Esophagus squamous epithelium (tissue), 4 donors: ENCODE measurements at regions not wholly inside any gene's neighbourhood (a gene's known extent, or its start where the extent isn't known, plus 50 kb on each side); places are given as distances from the start of the nearest gene placed in this dataset.

Experiments used
- POLR2A ChIP-seq, 4 donors: fragments of 450-650 bp; IDR thresholded peaks; one replicate each; pipeline ENCODE4 v1.6.1; 2017; ENCODE audit warnings: antibody characterized with exemption in 4 of 4, mild to moderate bottlenecking in 4 of 4, moderate library complexity in 3 of 4
- TF ChIP-seq, protein P1 (sequence below), 6 experiments: fragments of 450-650 bp in 4 of 6; fragments of 200-600 bp in 2 of 6; sonication (generic) in 2 of 6; IDR thresholded peaks; one replicate each; pipeline ENCODE4 v1.5.1; 2016 to 2019; ENCODE audit warnings: antibody characterized with exemption in 6 of 6, mild to moderate bottlenecking in 4 of 6, moderate library complexity in 4 of 6

DNA sequence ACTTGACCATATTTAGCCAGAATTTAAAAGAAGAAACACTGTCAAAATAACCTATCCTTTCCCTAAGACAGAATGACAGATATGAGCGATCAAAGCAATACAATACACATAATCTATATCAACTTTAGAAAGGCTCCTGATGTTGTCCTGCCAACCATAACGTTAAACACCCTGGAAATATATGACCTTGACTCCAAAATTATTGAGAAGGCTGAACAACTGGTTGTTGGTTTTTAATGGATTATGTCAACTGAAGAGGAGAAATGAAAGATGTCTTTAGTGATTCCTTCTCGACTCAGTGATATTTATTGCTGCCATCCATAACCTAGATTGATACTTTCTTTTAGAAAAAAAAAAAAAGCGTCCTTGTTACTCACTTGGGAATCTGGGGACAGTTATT, 957.2 kb downstream of the SLITRK1 start:
- TF ChIP-seq, protein P1, sequence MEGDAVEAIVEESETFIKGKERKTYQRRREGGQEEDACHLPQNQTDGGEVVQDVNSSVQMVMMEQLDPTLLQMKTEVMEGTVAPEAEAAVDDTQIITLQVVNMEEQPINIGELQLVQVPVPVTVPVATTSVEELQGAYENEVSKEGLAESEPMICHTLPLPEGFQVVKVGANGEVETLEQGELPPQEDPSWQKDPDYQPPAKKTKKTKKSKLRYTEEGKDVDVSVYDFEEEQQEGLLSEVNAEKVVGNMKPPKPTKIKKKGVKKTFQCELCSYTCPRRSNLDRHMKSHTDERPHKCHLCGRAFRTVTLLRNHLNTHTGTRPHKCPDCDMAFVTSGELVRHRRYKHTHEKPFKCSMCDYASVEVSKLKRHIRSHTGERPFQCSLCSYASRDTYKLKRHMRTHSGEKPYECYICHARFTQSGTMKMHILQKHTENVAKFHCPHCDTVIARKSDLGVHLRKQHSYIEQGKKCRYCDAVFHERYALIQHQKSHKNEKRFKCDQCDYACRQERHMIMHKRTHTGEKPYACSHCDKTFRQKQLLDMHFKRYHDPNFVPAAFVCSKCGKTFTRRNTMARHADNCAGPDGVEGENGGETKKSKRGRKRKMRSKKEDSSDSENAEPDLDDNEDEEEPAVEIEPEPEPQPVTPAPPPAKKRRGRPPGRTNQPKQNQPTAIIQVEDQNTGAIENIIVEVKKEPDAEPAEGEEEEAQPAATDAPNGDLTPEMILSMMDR (IDR thresholded peaks at IDR 0.05): no peak
- TF ChIP-seq POLR2A (IDR thresholded peaks at IDR 0.05): no peak
